AG09309 (cell line): ENCODE measurements at regions not wholly inside any gene's neighbourhood (a gene's known extent, or its start where the extent isn't known, plus 50 kb on each side); places are given as distances from the start of the nearest gene placed in this dataset.

Experiments used
- DNase-seq: peaks from one replicate; pipeline ENCODE4 v3.0.0-alpha.2; 2010; ENCODE audit warnings: low read depth
- H3K4me3 ChIP-seq: 2 replicates; pipeline ENCODE4 v1.5.1; 2011; ENCODE audit warnings: mild to moderate bottlenecking, low read depth, low read length, moderate library complexity; ENCODE audit not compliant: control insufficient read depth
- CTCF ChIP-seq: IDR thresholded peaks from 2 replicates; pipeline ENCODE4 v1.5.1; 2011; ENCODE audit warnings: mild to moderate bottlenecking, low read depth, low read length, inconsistent platforms; ENCODE audit not compliant: insufficient read depth, control insufficient read depth; ENCODE audit errors: missing control alignments

- no peak for DNase-seq
- no peak for TF ChIP-seq CTCF
- no peak overlapping the region for H3K4me3 ChIP-seq
Measured at GRCh38 chr20:19950042-19950441, 67.1 kb upstream of the NAA20 start.

GRCh38 chr20:19952392-19952791 lies 64.8 kb upstream of the NAA20 start:
- DNase-seq, result no peak
- no peak overlapping the region for H3K4me3 ChIP-seq
- TF ChIP-seq CTCF, result no peak

- H3K4me3 ChIP-seq, result no peak overlapping the region
- no peak for DNase-seq
- TF ChIP-seq CTCF, result no peak
Measured at GRCh38 chr20:19953606-19954005, 63.6 kb upstream of the NAA20 start.

- no peak for TF ChIP-seq CTCF
- DNase-seq, result no peak
- H3K4me3 ChIP-seq, result no peak overlapping the region
Measured at GRCh38 chr20:19956976-19957375, 60.2 kb upstream of the NAA20 start.

- H3K4me3 ChIP-seq, result no peak overlapping the region
- no peak for TF ChIP-seq CTCF
- no peak for DNase-seq
Measured at GRCh38 chr20:19958219-19958618, 58.9 kb upstream of the NAA20 start.

GRCh38 chr20:19958928-19959327 lies 58.2 kb upstream of the NAA20 start:
- no peak overlapping the region for H3K4me3 ChIP-seq
- DNase-seq, result no peak
- no peak for TF ChIP-seq CTCF

GRCh38 chr20:19960745-19961144 lies 56.4 kb upstream of the NAA20 start:
- TF ChIP-seq CTCF, result no peak
- no peak overlapping the region for H3K4me3 ChIP-seq
- DNase-seq, result no peak
